Stimulated activated CD8-positive, alpha-beta memory T cell treated with anti-CD3 and anti-CD28 coated beads, Interleukin-12 subunit alpha, Interleukin-12 subunit beta, amount 100 ng/mL, for 4 hours (primary cell): ENCODE measurements at regions not wholly inside any gene's neighbourhood (a gene's known extent, or its start where the extent isn't known, plus 50 kb on each side); places are given as distances from the start of the nearest gene placed in this dataset.
"Not testable (repeated sequence)": the region's sequence is repeated elsewhere in the genome, so short reads cannot be mapped to it uniquely, and the experiment has no call there.

ENCODE experiments used
- DNase-seq: peaks from one replicate; pipeline ENCODE4 v3.0.0-alpha.2; 2020; ENCODE audit warnings: low read depth

GRCh38 chr3:105119801-105120340 lies 246.8 kb upstream of the ALCAM start:
- no peak for DNase-seq

- DNase-seq: no peak
These were observed 235.8 kb upstream of the ALCAM start for GRCh38 chr3:105130911-105131310.

GRCh38 chr3:105137911-105138310 lies 228.8 kb upstream of the ALCAM start:
- no peak for DNase-seq

- DNase-seq: no peak
These were observed 226.7 kb upstream of the ALCAM start for GRCh38 chr3:105139881-105140560.

GRCh38 chr3:105140899-105141367 lies 225.8 kb upstream of the ALCAM start:
- no peak for DNase-seq

GRCh38 chr3:105144837-105145236 lies 221.9 kb upstream of the ALCAM start:
- DNase-seq: no peak

GRCh38 chr3:105145511-105145910 lies 221.2 kb upstream of the ALCAM start:
- no peak for DNase-seq

GRCh38 chr3:105149197-105149596 lies 217.5 kb upstream of the ALCAM start:
- DNase-seq: not testable (repeated sequence)

- DNase-seq: no peak
These were observed 213.7 kb upstream of the ALCAM start for GRCh38 chr3:105152987-105153386.

GRCh38 chr3:105154692-105155091 lies 212.0 kb upstream of the ALCAM start:
- DNase-seq: no peak

- DNase-seq: no peak
These were observed 209.5 kb upstream of the ALCAM start for GRCh38 chr3:105157067-105157765.

GRCh38 chr3:105157766-105158085 lies 209.0 kb upstream of the ALCAM start:
- no peak for DNase-seq

- DNase-seq: no peak
These were observed 208.4 kb upstream of the ALCAM start for GRCh38 chr3:105158286-105158685.

GRCh38 chr3:105162448-105162847 lies 204.3 kb upstream of the ALCAM start:
- DNase-seq: no peak

GRCh38 chr3:105166893-105167292 lies 199.8 kb upstream of the ALCAM start:
- no peak for DNase-seq

GRCh38 chr3:105170423-105170822 lies 196.3 kb upstream of the ALCAM start:
- no peak for DNase-seq

GRCh38 chr3:105174017-105174615 lies 192.6 kb upstream of the ALCAM start:
- DNase-seq: no peak

- DNase-seq: no peak
These were observed 189.1 kb upstream of the ALCAM start for GRCh38 chr3:105177576-105177975.

- no peak for DNase-seq
These were observed 179.4 kb upstream of the ALCAM start for GRCh38 chr3:105187344-105187743.

GRCh38 chr3:105195260-105195659 lies 171.4 kb upstream of the ALCAM start:
- DNase-seq: no peak

- no peak for DNase-seq
These were observed 168.8 kb upstream of the ALCAM start for GRCh38 chr3:105197863-105198262.

GRCh38 chr3:105199217-105199616 lies 167.5 kb upstream of the ALCAM start:
- no peak for DNase-seq

- no peak for DNase-seq
These were observed 156.6 kb upstream of the ALCAM start for GRCh38 chr3:105210141-105210540.
